Panc1 (cell line): ENCODE measurements at regions not wholly inside any gene's neighbourhood (a gene's known extent, or its start where the extent isn't known, plus 50 kb on each side); places are given as distances from the start of the nearest gene placed in this dataset.

Source experiments
- ATAC-seq: fragments of 200-7000 bp; cut with Tn5 transposase; 2 replicates; pipeline ENCODE4 v1.9.1; 2020; ENCODE audit warnings: mild to moderate bottlenecking, moderate library complexity
- BruUV-seq: library from RNA; stranded (reverse); fragments of 400-500 nt; replicated peaks from 2 replicates; lab custom pipeline; 2021; lab: Mats Ljungman, UMichigan
- CTCF ChIA-PET: fragments of 300-600 bp; sonication (Branson Sonifier 250); formaldehyde crosslinking; loops from one replicate; lab custom pipeline; 2022; ENCODE audit warnings: antibody characterized with exemption; lab: Charles Lee
- POLR2A ChIA-PET: fragments of 300-600 bp; sonication (Branson Sonifier 250); formaldehyde crosslinking; loops from one replicate; lab custom pipeline; 2022; ENCODE audit warnings: antibody characterized with exemption; lab: Charles Lee
- DNase-seq: peaks from one replicate; pipeline ENCODE4 v3.0.0-alpha.2; 2010; ENCODE audit warnings: low read depth, low spot score
- H3K27ac ChIP-seq: 2 replicates; pipeline ENCODE4 v1.5.1; 2011; ENCODE audit warnings: mild to moderate bottlenecking, low read length, inconsistent platforms
- H3K27me3 ChIP-seq: fragments of 200-500 bp; sonication (Bioruptor generic); 2 replicates; pipeline ENCODE4 v1.6.0; 2014; ENCODE audit warnings: low read length, inconsistent platforms; ENCODE audit not compliant: control insufficient read depth, insufficient read depth
- H3K36me3 ChIP-seq: fragments of 200-500 bp; sonication (Bioruptor generic); 2 replicates; pipeline ENCODE4 v1.5.1; 2014; ENCODE audit warnings: inconsistent platforms, mild to moderate bottlenecking, low read length, moderate library complexity; ENCODE audit not compliant: control insufficient read depth, insufficient read depth
- H3K4me1 ChIP-seq: 2 replicates; pipeline ENCODE4 v1.5.1; 2011; ENCODE audit warnings: inconsistent platforms, mild to moderate bottlenecking, low read length, moderate library complexity; ENCODE audit not compliant: control insufficient read depth, insufficient read depth
- H3K4me3 ChIP-seq, 2 experiments: 2 replicates each; pipeline ENCODE4 v1.5.1; 2011 to 2012; ENCODE audit warnings: low read depth in 2 of 2, low read length in 2 of 2, mild to moderate bottlenecking in 2 of 2, inconsistent platforms in 1 of 2, moderate library complexity in 1 of 2
- H3K9me3 ChIP-seq: fragments of 200-500 bp; sonication (Bioruptor generic); 2 replicates; pipeline ENCODE4 v1.5.1; 2014; ENCODE audit warnings: low read depth, mild to moderate bottlenecking, inconsistent platforms, low read length, moderate library complexity; ENCODE audit not compliant: control insufficient read depth, insufficient read depth
- CTCF ChIP-seq: fragments of 450-650 bp; IDR thresholded peaks from 2 replicates; pipeline ENCODE4 v1.5.1; 2017; ENCODE audit warnings: mild to moderate bottlenecking
- POLR2AphosphoS5 ChIP-seq: IDR thresholded peaks from 2 replicates; pipeline ENCODE4 v1.6.1; 2012; ENCODE audit warnings: mild to moderate bottlenecking, low read depth, low read length, moderate library complexity
- REST ChIP-seq, 2 experiments: IDR thresholded peaks; 2 replicates each; pipeline ENCODE4 v1.6.1; 2011 to 2012; ENCODE audit warnings: low read depth in 2 of 2, control low read depth in 1 of 2, low read length in 1 of 2, mild to moderate bottlenecking in 1 of 2, moderate library complexity in 1 of 2; ENCODE audit not compliant: insufficient read depth in 1 of 2
- SIN3A ChIP-seq: IDR thresholded peaks from 2 replicates; pipeline ENCODE4 v1.6.1; 2012; ENCODE audit warnings: low read depth, mild to moderate bottlenecking, low read length, moderate library complexity, borderline replicate concordance; ENCODE audit not compliant: insufficient read depth
- TCF7L2 ChIP-seq: IDR thresholded peaks from 2 replicates; pipeline ENCODE4 v1.6.1; 2011; ENCODE audit warnings: mild to moderate bottlenecking, low read depth, low read length, inconsistent platforms
- in situ Hi-C: cut with HindIII; loops from 2 replicates; pipeline ENCODE4 v1.10.0; 2016; ENCODE audit warnings: low sequenced_read_pairs, low pct_unique_long_range_greater_than_20kb
- intact Hi-C: fragments of 100-400 bp; cut with micrococcal nuclease; formaldehyde crosslinking; loops from one replicate; pipeline ENCODE4 v1.10.0; 2022; ENCODE audit not compliant: unreplicated experiment

- ATAC-seq (no peak), DNase-seq (no peak)
- Histone ChIP-seq H3K27ac (no peak overlapping the region), H3K9me3 (no peaks in the 10 kb centered on the region), H3K36me3 (no peaks in the 10 kb centered on the region), H3K27me3 (no peaks in the 10 kb centered on the region; the same call in 1 of the 2 replicates), H3K4me3 (no peak overlapping the region), H3K4me1 (no peaks in the 10 kb centered on the region)
- TF ChIP-seq POLR2AphosphoS5, result no peak
- TF ChIP-seq REST (IDR thresholded peaks at IDR 0.05; ENCODE audit: insufficient read depth in 1 of 2, low read depth in 2 of 2, low read length in 1 of 2), result no peak
- TF ChIP-seq CTCF, result no peak
- CTCF ChIA-PET, result no interaction called here
- BruUV-seq, result no TSS peak
- in situ Hi-C loops (no loop called here), intact Hi-C loops (no loop called here)
- POLR2A ChIA-PET, result no interaction called here
Observed at GRCh38 chr1:14328685-14329084, 269.8 kb upstream of the KAZN start.

- no peaks in the 10 kb centered on the region for H3K4me1 ChIP-seq
- H3K27ac ChIP-seq, result no peak overlapping the region
- CTCF ChIA-PET, result interaction anchor here (0.7 kb wide), 1 partner anchor 11 kb away, joined by 12 read pairs; no protein-coding TSS in a partner anchor
- ATAC-seq (no peak), DNase-seq (no peak)
- H3K9me3 ChIP-seq, result no peaks in the 10 kb centered on the region
- intact Hi-C loops (no loop called here), in situ Hi-C loops (no loop called here)
- TF ChIP-seq SIN3A, result no peak
- no peak for TF ChIP-seq CTCF
- no peak for TF ChIP-seq TCF7L2
- no peak for TF ChIP-seq REST (IDR thresholded peaks at IDR 0.05; ENCODE audit: insufficient read depth in 1 of 2, low read depth in 2 of 2, low read length in 1 of 2)
- TF ChIP-seq POLR2AphosphoS5, result no peak
- no TSS peak for BruUV-seq
- POLR2A ChIA-PET, result no interaction called here
- no peaks in the 10 kb centered on the region for H3K36me3 ChIP-seq
- no peak overlapping the region for H3K4me3 ChIP-seq
- H3K27me3 ChIP-seq, result no peaks in the 10 kb centered on the region
Observed at GRCh38 chr1:14332158-14332557, 266.3 kb upstream of the KAZN start.
